ENCODE measurements at regions not wholly inside any gene's neighbourhood (a gene's known extent, or its start where the extent isn't known, plus 50 kb on each side); places are given as distances from the start of the nearest gene placed in this dataset.

- TF ChIP-seq, protein P1, sequence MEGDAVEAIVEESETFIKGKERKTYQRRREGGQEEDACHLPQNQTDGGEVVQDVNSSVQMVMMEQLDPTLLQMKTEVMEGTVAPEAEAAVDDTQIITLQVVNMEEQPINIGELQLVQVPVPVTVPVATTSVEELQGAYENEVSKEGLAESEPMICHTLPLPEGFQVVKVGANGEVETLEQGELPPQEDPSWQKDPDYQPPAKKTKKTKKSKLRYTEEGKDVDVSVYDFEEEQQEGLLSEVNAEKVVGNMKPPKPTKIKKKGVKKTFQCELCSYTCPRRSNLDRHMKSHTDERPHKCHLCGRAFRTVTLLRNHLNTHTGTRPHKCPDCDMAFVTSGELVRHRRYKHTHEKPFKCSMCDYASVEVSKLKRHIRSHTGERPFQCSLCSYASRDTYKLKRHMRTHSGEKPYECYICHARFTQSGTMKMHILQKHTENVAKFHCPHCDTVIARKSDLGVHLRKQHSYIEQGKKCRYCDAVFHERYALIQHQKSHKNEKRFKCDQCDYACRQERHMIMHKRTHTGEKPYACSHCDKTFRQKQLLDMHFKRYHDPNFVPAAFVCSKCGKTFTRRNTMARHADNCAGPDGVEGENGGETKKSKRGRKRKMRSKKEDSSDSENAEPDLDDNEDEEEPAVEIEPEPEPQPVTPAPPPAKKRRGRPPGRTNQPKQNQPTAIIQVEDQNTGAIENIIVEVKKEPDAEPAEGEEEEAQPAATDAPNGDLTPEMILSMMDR (IDR thresholded peaks at IDR 0.05), result no peak
- TF ChIP-seq EZH2 (IDR thresholded peaks at IDR 0.05; ENCODE audit: borderline replicate concordance, insufficient read depth, low read depth, low read length, poor library complexity, severe bottlenecking), result no peak
Measured at GRCh38 chr15:99452010-99452409, 113.8 kb upstream of the MEF2A start.
